HEK293T (cell line): ENCODE measurements at regions not wholly inside any gene's neighbourhood (a gene's known extent, or its start where the extent isn't known, plus 50 kb on each side); places are given as distances from the start of the nearest gene placed in this dataset.

Source experiments
- ARNT ChIP-seq: fragments of 450-650 bp; IDR thresholded peaks from 2 replicates; pipeline ENCODE4 v1.6.1; 2017; ENCODE audit warnings: mild to moderate bottlenecking
- ELF4 ChIP-seq: fragments of 450-650 bp; IDR thresholded peaks from 2 replicates; pipeline ENCODE4 v1.6.1; 2017; ENCODE audit warnings: antibody characterized with exemption
- FOXA1 ChIP-seq: fragments of 450-650 bp; IDR thresholded peaks from 2 replicates; pipeline ENCODE4 v1.6.1; 2016; ENCODE audit warnings: mild to moderate bottlenecking
- FOXK2 ChIP-seq: fragments of 450-650 bp; IDR thresholded peaks from 2 replicates; pipeline ENCODE4 v1.6.1; 2016; ENCODE audit warnings: mild to moderate bottlenecking
- SUZ12 ChIP-seq: fragments of 450-650 bp; IDR thresholded peaks from 2 replicates; pipeline ENCODE4 v1.6.1; 2016; ENCODE audit warnings: mild to moderate bottlenecking
- TARDBP ChIP-seq: fragments of 450-650 bp; IDR thresholded peaks from 2 replicates; pipeline ENCODE4 v1.6.1; 2016
- ZNF384 ChIP-seq: fragments of 450-650 bp; IDR thresholded peaks from 2 replicates; pipeline ENCODE4 v1.6.1; 2016
- TF ChIP-seq, protein P1 (sequence below): fragments of 450-650 bp; IDR thresholded peaks from 2 replicates; pipeline ENCODE4 v1.6.1; 2016

GRCh38 chr1:195294911-195295310 is 1313.3 kb downstream of the KCNT2 start:
- TF ChIP-seq, protein P1, sequence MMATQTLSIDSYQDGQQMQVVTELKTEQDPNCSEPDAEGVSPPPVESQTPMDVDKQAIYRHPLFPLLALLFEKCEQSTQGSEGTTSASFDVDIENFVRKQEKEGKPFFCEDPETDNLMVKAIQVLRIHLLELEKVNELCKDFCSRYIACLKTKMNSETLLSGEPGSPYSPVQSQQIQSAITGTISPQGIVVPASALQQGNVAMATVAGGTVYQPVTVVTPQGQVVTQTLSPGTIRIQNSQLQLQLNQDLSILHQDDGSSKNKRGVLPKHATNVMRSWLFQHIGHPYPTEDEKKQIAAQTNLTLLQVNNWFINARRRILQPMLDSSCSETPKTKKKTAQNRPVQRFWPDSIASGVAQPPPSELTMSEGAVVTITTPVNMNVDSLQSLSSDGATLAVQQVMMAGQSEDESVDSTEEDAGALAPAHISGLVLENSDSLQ = no peak
- TF ChIP-seq FOXK2 (no peak), ELF4 (no peak), ARNT (no peak), SUZ12 (no peak), TARDBP (no peak), ZNF384 (no peak), FOXA1 (no peak)
